Aorta (tissue), 5 donors: ENCODE measurements at regions not wholly inside any gene's neighbourhood (a gene's known extent, or its start where the extent isn't known, plus 50 kb on each side); places are given as distances from the start of the nearest gene placed in this dataset.

Experiments used
- ATAC-seq: fragments of 200-7000 bp; cut with Tn5 transposase; one replicate; pipeline ENCODE4 v1.9.1; 2022; ENCODE audit warnings: moderate library complexity; ENCODE audit not compliant: low FRiP score
- DNase-seq, 2 donors: peaks; one replicate each; pipeline ENCODE4 v3.0.0-alpha.2; 2020
- H3K27ac ChIP-seq, 2 donors: one replicate each; pipeline ENCODE4 v1.5.1; 2013; ENCODE audit warnings: low read length in 2 of 2, mild to moderate bottlenecking in 2 of 2, moderate library complexity in 2 of 2, control low read depth in 1 of 2, inconsistent platforms in 1 of 2, low read depth in 1 of 2
- H3K27me3 ChIP-seq, 2 donors: one replicate each; pipeline ENCODE4 v1.6.1; 2013; ENCODE audit warnings: control low read depth in 1 of 2, low read length in 1 of 2, mild to moderate bottlenecking in 1 of 2, moderate library complexity in 1 of 2; ENCODE audit not compliant: insufficient read depth in 2 of 2, control insufficient read depth in 1 of 2
- H3K36me3 ChIP-seq, 2 donors: one replicate each; pipeline ENCODE4 v1.6.1; 2013; ENCODE audit warnings: control low read depth in 1 of 2, low read length in 1 of 2, mild to moderate bottlenecking in 1 of 2; ENCODE audit not compliant: insufficient read depth in 2 of 2, control insufficient read depth in 1 of 2
- H3K4me1 ChIP-seq, 2 donors: one replicate each; pipeline ENCODE4 v1.6.1; 2013; ENCODE audit warnings: low read length in 2 of 2, control low read depth in 1 of 2, mild to moderate bottlenecking in 1 of 2, moderate library complexity in 1 of 2; ENCODE audit not compliant: insufficient read depth in 2 of 2, control insufficient read depth in 1 of 2
- H3K4me3 ChIP-seq, 2 donors: one replicate each; pipeline ENCODE4 v1.5.1; 2013; ENCODE audit warnings: low read length in 2 of 2, control low read depth in 1 of 2, mild to moderate bottlenecking in 1 of 2
- H3K9me3 ChIP-seq: one replicate; pipeline ENCODE4 v1.6.1; 2013; ENCODE audit warnings: mild to moderate bottlenecking, low read length; ENCODE audit not compliant: control insufficient read depth
- WGBS, 2 donors: extraction: QIAGEN DNeasy Blood & Tissue Kit; methylation state at CpG; one replicate each; pipeline ENCODE4 v1.1.7; 2013; 5-methylcytosine and 5-hydroxymethylcytosine counted together
- intact Hi-C, 2 donors: fragments of 100-400 bp; cut with DNase I; formaldehyde crosslinking; loops; one replicate each; pipeline versions ENCODE4 v1.14.2 to v1.15.0; 2022
- donor health status: healthy with polysubstance abuse.
- donor health status: Bipolar disorder and iron deficiency.
- donor health status: DM: no; HTN: no; CAD: no.
- donor health status: DM: no; HTN: no; CAD: no.
- donor health status: DM: yes; HTN: yes; CAD: no.

- 42 to 43% methylated on average over 18 of the region's 18 CpGs for WGBS, 2 donors
- peak; percentile 57 for ATAC-seq
- Histone ChIP-seq H3K4me3 (no peak overlapping the region), H3K9me3 (no peaks in the 10 kb centered on the region), H3K4me1 (no peaks in the 10 kb centered on the region), H3K27ac (no peak overlapping the region), H3K27me3 (no peaks in the 10 kb centered on the region), H3K36me3 (no peaks in the 10 kb centered on the region)
- intact Hi-C loops: no loop called here
- peak; percentile 34 to 74 for DNase-seq
These were observed 232.6 kb downstream of the NDUFA10 start for GRCh38 chr2:239792405-239793084.

GRCh38 chr2:239791526-239792404 lies 233.4 kb downstream of the NDUFA10 start:
- ATAC-seq: peak; percentile 44
- Histone ChIP-seq H3K27ac (no peak overlapping the region), H3K36me3 (no peaks in the 10 kb centered on the region), H3K27me3 (no peaks in the 10 kb centered on the region), H3K4me3 (no peak overlapping the region), H3K9me3 (no peaks in the 10 kb centered on the region), H3K4me1 (no peaks in the 10 kb centered on the region)
- WGBS, 2 donors: 90 to 92% methylated on average over 22 of the region's 22 CpGs
- intact Hi-C loops: no loop called here
- DNase-seq: peak; percentile 35 to 48

- DNase-seq: peak in 1 of 2 donors; percentile 32
- H3K4me1 ChIP-seq: no peaks in the 10 kb centered on the region
- no peaks in the 10 kb centered on the region for H3K9me3 ChIP-seq
- H3K36me3 ChIP-seq: no peaks in the 10 kb centered on the region
- H3K4me3 ChIP-seq: no peak overlapping the region
- ATAC-seq: no peak
- H3K27ac ChIP-seq: no peak overlapping the region
- no peaks in the 10 kb centered on the region for H3K27me3 ChIP-seq
- WGBS, 2 donors: 92 to 96% methylated on average over 9 of the region's 9 CpGs
- intact Hi-C loops: no loop called here
These were observed 234.4 kb downstream of the NDUFA10 start for GRCh38 chr2:239790721-239791120.

GRCh38 chr2:239790313-239790712 lies 234.8 kb downstream of the NDUFA10 start:
- no peak overlapping the region for H3K27ac ChIP-seq
- no peaks in the 10 kb centered on the region for H3K4me1 ChIP-seq
- H3K27me3 ChIP-seq: no peaks in the 10 kb centered on the region
- DNase-seq (peak in 1 of 2 donors; percentile 65), ATAC-seq (no peak)
- no peak overlapping the region for H3K4me3 ChIP-seq
- no peaks in the 10 kb centered on the region for H3K9me3 ChIP-seq
- intact Hi-C loops: no loop called here
- no peaks in the 10 kb centered on the region for H3K36me3 ChIP-seq
- WGBS, 2 donors: 78 to 89% methylated on average over 13 of the region's 13 CpGs

GRCh38 chr2:239789711-239790110 lies 235.4 kb downstream of the NDUFA10 start:
- Histone ChIP-seq H3K27me3 (no peaks in the 10 kb centered on the region), H3K27ac (no peak overlapping the region), H3K4me3 (no peak overlapping the region), H3K36me3 (no peaks in the 10 kb centered on the region), H3K4me1 (no peaks in the 10 kb centered on the region), H3K9me3 (no peaks in the 10 kb centered on the region)
- WGBS, 2 donors: 83 to 94% methylated on average over 8 of the region's 8 CpGs
- ATAC-seq (no peak), DNase-seq (peak; percentile 32 to 48)
- intact Hi-C loops: no loop called here

- ATAC-seq: no peak
These were observed 236.5 kb downstream of the NDUFA10 start for GRCh38 chr2:239788576-239789098.

GRCh38 chr2:239787538-239788050 lies 237.5 kb downstream of the NDUFA10 start:
- no peak overlapping the region for H3K4me3 ChIP-seq
- no peaks in the 10 kb centered on the region for H3K9me3 ChIP-seq
- intact Hi-C loops: no loop called here
- no peaks in the 10 kb centered on the region for H3K4me1 ChIP-seq
- 77 to 79% methylated on average over 6 of the region's 6 CpGs for WGBS, 2 donors
- no peaks in the 10 kb centered on the region for H3K27me3 ChIP-seq
- ATAC-seq (no peak), DNase-seq (peak; percentile 32 to 45)
- H3K36me3 ChIP-seq: no peaks in the 10 kb centered on the region
- no peak overlapping the region for H3K27ac ChIP-seq

More at GRCh38 chr2:239788576-239789098, 236.5 kb downstream of the NDUFA10 start:
- no peaks in the 10 kb centered on the region for H3K36me3 ChIP-seq
- H3K4me1 ChIP-seq: no peaks in the 10 kb centered on the region
- H3K9me3 ChIP-seq: no peaks in the 10 kb centered on the region
- intact Hi-C loops: no loop called here
- H3K27ac ChIP-seq: no peak overlapping the region
- WGBS, 2 donors: 75 to 81% methylated on average over 6 of the region's 6 CpGs
- H3K4me3 ChIP-seq: no peak overlapping the region
- peak in 1 of 2 donors; percentile 6 for DNase-seq
- H3K27me3 ChIP-seq: no peaks in the 10 kb centered on the region

- 40 to 41% methylated on average over 2 of the region's 2 CpGs for WGBS, 2 donors
- ATAC-seq (no peak), DNase-seq (no peak)
- Histone ChIP-seq H3K36me3 (no peaks in the 10 kb centered on the region), H3K4me1 (no peaks in the 10 kb centered on the region), H3K27ac (no peak overlapping the region), H3K27me3 (no peaks in the 10 kb centered on the region), H3K4me3 (no peak overlapping the region), H3K9me3 (no peaks in the 10 kb centered on the region)
- intact Hi-C loops: no loop called here
These were observed 238.4 kb downstream of the NDUFA10 start for GRCh38 chr2:239786791-239787190.
